HCT116 (cell line): ENCODE measurements at regions not wholly inside any gene's neighbourhood (a gene's known extent, or its start where the extent isn't known, plus 50 kb on each side); places are given as distances from the start of the nearest gene placed in this dataset.
A peak's percentile ranks its signal among the peaks of the same experiment; 100 is the strongest.

Experiments used
- EZH2phosphoT487 ChIP-seq: fragments of 200-600 bp; IDR thresholded peaks from 2 replicates; pipeline ENCODE4 v1.6.1; 2018; ENCODE audit warnings: antibody characterized with exemption, borderline replicate concordance
- POLR2AphosphoS5 ChIP-seq: IDR thresholded peaks from 2 replicates; pipeline ENCODE4 v1.6.1; 2011; ENCODE audit warnings: mild to moderate bottlenecking, low read depth, low read length, moderate library complexity
- TF ChIP-seq, protein P1 (sequence below), 3 experiments: fragments of 200-600 bp in 1 of 3; sonication (generic) in 1 of 3; IDR thresholded peaks in 2 of 3; conservative IDR thresholded peaks in 1 of 3; 2 replicates each; pipeline ENCODE4 v1.5.1; 2012 to 2017; ENCODE audit warnings: low read depth in 2 of 3, low read length in 2 of 3, antibody characterized with exemption in 1 of 3, borderline replicate concordance in 1 of 3, control low read depth in 1 of 3, mild to moderate bottlenecking in 1 of 3, mixed read lengths in 1 of 3, mixed run types in 1 of 3, moderate library complexity in 1 of 3; ENCODE audit not compliant: insufficient read depth in 1 of 3
- TF ChIP-seq, protein P2 (sequence below): IDR thresholded peaks from 2 replicates; pipeline ENCODE4 v1.6.1; 2012; ENCODE audit warnings: low read depth

DNA sequence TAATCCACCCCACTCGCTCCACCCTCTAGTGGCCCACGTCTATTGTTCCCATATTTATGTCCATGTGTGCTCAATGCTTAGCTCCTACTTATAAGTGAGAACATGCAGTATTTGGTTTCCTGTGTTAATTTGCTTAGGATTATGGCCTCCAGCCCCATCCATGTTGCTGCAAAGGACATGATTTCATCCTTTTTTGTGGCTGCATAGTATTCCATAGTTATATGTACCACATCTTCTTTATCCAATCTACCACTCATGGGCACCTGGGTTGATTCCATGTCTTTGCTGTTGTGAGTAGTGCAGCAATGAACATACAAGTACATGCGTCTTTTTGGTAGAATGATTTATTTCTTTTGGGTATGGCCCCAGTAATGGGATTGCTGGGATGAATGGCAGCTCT lies 319.9 kb downstream of the DYSF start:
- no peak for TF ChIP-seq EZH2phosphoT487
- TF ChIP-seq, protein P1, sequence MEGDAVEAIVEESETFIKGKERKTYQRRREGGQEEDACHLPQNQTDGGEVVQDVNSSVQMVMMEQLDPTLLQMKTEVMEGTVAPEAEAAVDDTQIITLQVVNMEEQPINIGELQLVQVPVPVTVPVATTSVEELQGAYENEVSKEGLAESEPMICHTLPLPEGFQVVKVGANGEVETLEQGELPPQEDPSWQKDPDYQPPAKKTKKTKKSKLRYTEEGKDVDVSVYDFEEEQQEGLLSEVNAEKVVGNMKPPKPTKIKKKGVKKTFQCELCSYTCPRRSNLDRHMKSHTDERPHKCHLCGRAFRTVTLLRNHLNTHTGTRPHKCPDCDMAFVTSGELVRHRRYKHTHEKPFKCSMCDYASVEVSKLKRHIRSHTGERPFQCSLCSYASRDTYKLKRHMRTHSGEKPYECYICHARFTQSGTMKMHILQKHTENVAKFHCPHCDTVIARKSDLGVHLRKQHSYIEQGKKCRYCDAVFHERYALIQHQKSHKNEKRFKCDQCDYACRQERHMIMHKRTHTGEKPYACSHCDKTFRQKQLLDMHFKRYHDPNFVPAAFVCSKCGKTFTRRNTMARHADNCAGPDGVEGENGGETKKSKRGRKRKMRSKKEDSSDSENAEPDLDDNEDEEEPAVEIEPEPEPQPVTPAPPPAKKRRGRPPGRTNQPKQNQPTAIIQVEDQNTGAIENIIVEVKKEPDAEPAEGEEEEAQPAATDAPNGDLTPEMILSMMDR (IDR thresholded peaks at IDR 0.05 in 2 of 3, conservative IDR thresholded peaks at IDR 0.05 in 1 of 3; ENCODE audit: borderline replicate concordance in 1 of 3, insufficient read depth in 1 of 3, low read depth in 2 of 3, low read length in 2 of 3): 0 out of 6 replicates have a peak, but pooled peaks of 1 of the 3 experiments have one; percentile 9
- TF ChIP-seq, protein P2, sequence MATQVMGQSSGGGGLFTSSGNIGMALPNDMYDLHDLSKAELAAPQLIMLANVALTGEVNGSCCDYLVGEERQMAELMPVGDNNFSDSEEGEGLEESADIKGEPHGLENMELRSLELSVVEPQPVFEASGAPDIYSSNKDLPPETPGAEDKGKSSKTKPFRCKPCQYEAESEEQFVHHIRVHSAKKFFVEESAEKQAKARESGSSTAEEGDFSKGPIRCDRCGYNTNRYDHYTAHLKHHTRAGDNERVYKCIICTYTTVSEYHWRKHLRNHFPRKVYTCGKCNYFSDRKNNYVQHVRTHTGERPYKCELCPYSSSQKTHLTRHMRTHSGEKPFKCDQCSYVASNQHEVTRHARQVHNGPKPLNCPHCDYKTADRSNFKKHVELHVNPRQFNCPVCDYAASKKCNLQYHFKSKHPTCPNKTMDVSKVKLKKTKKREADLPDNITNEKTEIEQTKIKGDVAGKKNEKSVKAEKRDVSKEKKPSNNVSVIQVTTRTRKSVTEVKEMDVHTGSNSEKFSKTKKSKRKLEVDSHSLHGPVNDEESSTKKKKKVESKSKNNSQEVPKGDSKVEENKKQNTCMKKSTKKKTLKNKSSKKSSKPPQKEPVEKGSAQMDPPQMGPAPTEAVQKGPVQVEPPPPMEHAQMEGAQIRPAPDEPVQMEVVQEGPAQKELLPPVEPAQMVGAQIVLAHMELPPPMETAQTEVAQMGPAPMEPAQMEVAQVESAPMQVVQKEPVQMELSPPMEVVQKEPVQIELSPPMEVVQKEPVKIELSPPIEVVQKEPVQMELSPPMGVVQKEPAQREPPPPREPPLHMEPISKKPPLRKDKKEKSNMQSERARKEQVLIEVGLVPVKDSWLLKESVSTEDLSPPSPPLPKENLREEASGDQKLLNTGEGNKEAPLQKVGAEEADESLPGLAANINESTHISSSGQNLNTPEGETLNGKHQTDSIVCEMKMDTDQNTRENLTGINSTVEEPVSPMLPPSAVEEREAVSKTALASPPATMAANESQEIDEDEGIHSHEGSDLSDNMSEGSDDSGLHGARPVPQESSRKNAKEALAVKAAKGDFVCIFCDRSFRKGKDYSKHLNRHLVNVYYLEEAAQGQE: no peak
- TF ChIP-seq POLR2AphosphoS5: no peak
